ENCODE measurements at regions not wholly inside any gene's neighbourhood (a gene's known extent, or its start where the extent isn't known, plus 50 kb on each side); places are given as distances from the start of the nearest gene placed in this dataset.

DNA sequence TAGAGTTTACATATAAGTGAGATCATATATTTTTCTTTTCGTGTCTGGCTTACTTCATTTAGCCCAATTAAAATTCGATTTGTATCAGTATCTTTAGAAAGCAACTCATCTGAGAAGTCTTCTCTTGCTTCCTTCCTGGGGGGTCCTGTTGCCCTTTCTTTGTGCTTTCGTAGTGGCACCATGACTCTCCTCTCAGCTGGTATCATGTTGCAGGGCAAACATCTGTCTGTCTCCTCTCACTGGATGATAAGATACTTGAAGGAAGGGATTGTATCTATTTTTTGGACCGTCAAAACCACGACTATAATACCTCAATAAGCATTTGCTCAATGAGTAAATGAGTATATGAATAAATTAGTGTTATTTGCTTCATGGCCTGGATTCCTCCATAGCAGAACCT is 382.5 kb upstream of the SORCS1 start:
- no peaks in the 10 kb centered on the region for H3K79me2 ChIP-seq (ENCODE audit: low read length)
- intact Hi-C loops (cut with micrococcal nuclease) = loop anchor here (2.0 to 10.0 kb wide), 4 partner anchors 140 to 265 kb away; no protein-coding TSS in a partner anchor
- H3K4me3 ChIP-seq (ENCODE audit: low read length) = peak overlapping the region; percentile 57
- peak overlapping the region; percentile 88 for H3K4me2 ChIP-seq (ENCODE audit: low read length)
- no peaks in the 10 kb centered on the region for H3K27me3 ChIP-seq (ENCODE audit: low read length)
- TF ChIP-seq EZH2 (IDR thresholded peaks at IDR 0.05; ENCODE audit: low read length, unreplicated experiment) = no peak
- no peak for TF ChIP-seq EZH2phosphoT487 (IDR thresholded peaks at IDR 0.05; ENCODE audit: borderline replicate concordance, low read length)
- TF ChIP-seq, protein P1, sequence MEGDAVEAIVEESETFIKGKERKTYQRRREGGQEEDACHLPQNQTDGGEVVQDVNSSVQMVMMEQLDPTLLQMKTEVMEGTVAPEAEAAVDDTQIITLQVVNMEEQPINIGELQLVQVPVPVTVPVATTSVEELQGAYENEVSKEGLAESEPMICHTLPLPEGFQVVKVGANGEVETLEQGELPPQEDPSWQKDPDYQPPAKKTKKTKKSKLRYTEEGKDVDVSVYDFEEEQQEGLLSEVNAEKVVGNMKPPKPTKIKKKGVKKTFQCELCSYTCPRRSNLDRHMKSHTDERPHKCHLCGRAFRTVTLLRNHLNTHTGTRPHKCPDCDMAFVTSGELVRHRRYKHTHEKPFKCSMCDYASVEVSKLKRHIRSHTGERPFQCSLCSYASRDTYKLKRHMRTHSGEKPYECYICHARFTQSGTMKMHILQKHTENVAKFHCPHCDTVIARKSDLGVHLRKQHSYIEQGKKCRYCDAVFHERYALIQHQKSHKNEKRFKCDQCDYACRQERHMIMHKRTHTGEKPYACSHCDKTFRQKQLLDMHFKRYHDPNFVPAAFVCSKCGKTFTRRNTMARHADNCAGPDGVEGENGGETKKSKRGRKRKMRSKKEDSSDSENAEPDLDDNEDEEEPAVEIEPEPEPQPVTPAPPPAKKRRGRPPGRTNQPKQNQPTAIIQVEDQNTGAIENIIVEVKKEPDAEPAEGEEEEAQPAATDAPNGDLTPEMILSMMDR (conservative IDR thresholded peaks at IDR 0.05; ENCODE audit: low read depth, low read length) = no peak
- no peaks in the 10 kb centered on the region for H4K20me1 ChIP-seq (ENCODE audit: low read length)
- peak overlapping the region; percentile 87 for H3K9ac ChIP-seq (ENCODE audit: low read length)
- peaks cover 3% of the 10 kb centered on the region for H3F3A ChIP-seq (ENCODE audit: low read length, unreplicated experiment)
- H3K36me3 ChIP-seq (ENCODE audit: low read depth, low read length) = no peaks in the 10 kb centered on the region
- H2AFZ ChIP-seq (ENCODE audit: low read length) = peak overlapping the region; percentile 16
- peak overlapping the region; percentile 99 for H3K27ac ChIP-seq (ENCODE audit: low read length)
- no peaks in the 10 kb centered on the region for H3K9me3 ChIP-seq (ENCODE audit: low read length)
- ChIA-PET CTCF (no interaction called here), POLR2A (ENCODE audit: unreplicated experiment) (interaction anchor here (0.6 kb wide), 1 partner anchor 339 kb away, joined by 3 read pairs; no protein-coding TSS in a partner anchor)
- H3K9me2 ChIP-seq (replicated peaks; ENCODE audit: low read length) = no peaks in the 10 kb centered on the region
- BruUV-seq (replicated peaks) = no TSS peak
- DNase-seq = peak; percentile 31
- ATAC-seq = peak; percentile 12; the same call in 1 of the 2 replicates
- H3K4me1 ChIP-seq (ENCODE audit: insufficient read depth, low read length) = peaks cover 22% of the 10 kb centered on the region

DNA sequence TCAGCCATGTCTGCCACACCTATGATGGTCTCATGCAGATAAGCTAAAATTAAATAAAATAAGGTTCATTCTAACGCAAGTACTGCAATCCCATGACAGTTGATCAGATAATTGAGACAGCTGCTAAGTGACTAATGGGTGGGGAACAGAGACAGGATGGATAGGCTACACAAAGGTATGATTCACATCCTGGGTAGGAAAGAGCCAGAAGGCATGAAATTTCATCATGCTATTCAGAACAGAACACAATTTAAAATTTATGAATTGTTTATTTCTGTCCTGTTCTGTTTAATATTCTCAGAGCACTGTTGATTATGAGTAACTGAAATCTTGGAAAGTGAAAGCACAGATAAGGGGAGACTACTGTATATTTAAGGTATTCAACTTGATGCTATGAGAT is 381.8 kb upstream of the SORCS1 start:
- Histone ChIP-seq H3K4me1 (ENCODE audit: insufficient read depth, low read length) (peaks cover 22% of the 10 kb centered on the region), H3K27me3 (ENCODE audit: low read length) (no peaks in the 10 kb centered on the region), H3F3A (ENCODE audit: low read length, unreplicated experiment) (peaks cover 3% of the 10 kb centered on the region), H3K9ac (ENCODE audit: low read length) (peak overlapping the region; percentile 87), H2AFZ (ENCODE audit: low read length) (peak overlapping the region; percentile 16), H3K9me3 (ENCODE audit: low read length) (no peaks in the 10 kb centered on the region), H3K27ac (ENCODE audit: low read length) (peak overlapping the region; percentile 99), H3K36me3 (ENCODE audit: low read depth, low read length) (no peaks in the 10 kb centered on the region), H4K20me1 (ENCODE audit: low read length) (no peaks in the 10 kb centered on the region), H3K4me3 (ENCODE audit: low read length) (peak overlapping the region; percentile 57), H3K9me2 (replicated peaks; ENCODE audit: low read length) (no peaks in the 10 kb centered on the region), H3K4me2 (ENCODE audit: low read length) (peak overlapping the region; percentile 88), H3K79me2 (ENCODE audit: low read length) (no peaks in the 10 kb centered on the region)
- DNase-seq (peak; percentile 89), ATAC-seq (peak; percentile 89)
- BruUV-seq (replicated peaks) = no TSS peak
- ChIA-PET POLR2A (ENCODE audit: unreplicated experiment) (no interaction called here), CTCF (no interaction called here)
- intact Hi-C loops (cut with micrococcal nuclease) = loop anchor here (2.0 to 10.0 kb wide), 4 partner anchors 139 to 266 kb away; no protein-coding TSS in a partner anchor
- TF ChIP-seq EZH2phosphoT487 (IDR thresholded peaks at IDR 0.05; ENCODE audit: borderline replicate concordance, low read length) = no peak
- TF ChIP-seq, protein P1 (conservative IDR thresholded peaks at IDR 0.05; ENCODE audit: low read depth, low read length) = no peak
- no peak for TF ChIP-seq EZH2 (IDR thresholded peaks at IDR 0.05; ENCODE audit: low read length, unreplicated experiment)

DNA sequence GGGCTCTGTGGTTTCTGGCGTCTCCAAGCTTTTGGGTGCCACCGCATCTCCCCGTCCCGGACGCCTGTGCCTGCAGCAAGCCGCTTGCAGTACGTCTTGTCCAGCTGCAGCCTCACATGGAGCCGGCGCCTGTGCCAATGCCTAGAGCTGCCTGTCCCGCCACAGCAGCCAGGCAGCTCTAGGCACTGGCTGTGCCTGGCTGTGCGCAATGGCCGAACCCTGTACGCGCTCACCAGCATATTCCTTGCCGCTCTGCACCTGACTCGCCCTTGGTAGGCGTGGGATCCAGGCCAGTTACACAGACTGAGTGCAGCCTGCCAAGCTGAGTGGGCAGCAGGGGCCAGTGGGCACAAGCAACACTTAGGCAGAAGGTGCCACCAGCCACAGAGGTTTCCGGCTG is 381.2 kb upstream of the SORCS1 start:
- H3K4me3 ChIP-seq (ENCODE audit: low read length) = peak overlapping the region; percentile 49
- H3K79me2 ChIP-seq (ENCODE audit: low read length) = no peaks in the 10 kb centered on the region
- H3K9me3 ChIP-seq (ENCODE audit: low read length) = no peaks in the 10 kb centered on the region
- H4K20me1 ChIP-seq (ENCODE audit: low read length) = no peaks in the 10 kb centered on the region
- H2AFZ ChIP-seq (ENCODE audit: low read length) = peak overlapping the region; percentile 51; the same call in 1 of the 2 replicates
- H3K4me2 ChIP-seq (ENCODE audit: low read length) = peak overlapping the region; percentile 88
- TF ChIP-seq EZH2phosphoT487 (IDR thresholded peaks at IDR 0.05; ENCODE audit: borderline replicate concordance, low read length) = no peak
- TF ChIP-seq, protein P1 (conservative IDR thresholded peaks at IDR 0.05; ENCODE audit: low read depth, low read length) = no peak
- no peak for TF ChIP-seq EZH2 (IDR thresholded peaks at IDR 0.05; ENCODE audit: low read length, unreplicated experiment)
- no peaks in the 10 kb centered on the region for H3K27me3 ChIP-seq (ENCODE audit: low read length)
- peaks cover 22% of the 10 kb centered on the region for H3K4me1 ChIP-seq (ENCODE audit: insufficient read depth, low read length)
- no peaks in the 10 kb centered on the region for H3K9me2 ChIP-seq (replicated peaks; ENCODE audit: low read length)
- ChIA-PET POLR2A (ENCODE audit: unreplicated experiment) (interaction anchor here (0.6 kb wide), 1 partner anchor 143 kb away, joined by 3 read pairs; no protein-coding TSS in a partner anchor), CTCF (interaction anchor here (1.0 kb wide), 1 partner anchor 136 kb away, joined by 4 read pairs; no protein-coding TSS in a partner anchor)
- ATAC-seq (peak; percentile 51; the same call in 1 of the 2 replicates), DNase-seq (peak; percentile 37)
- H3K9ac ChIP-seq (ENCODE audit: low read length) = peak overlapping the region; percentile 76
- peaks cover 3% of the 10 kb centered on the region for H3F3A ChIP-seq (ENCODE audit: low read length, unreplicated experiment)
- BruUV-seq (replicated peaks) = no TSS peak
- H3K36me3 ChIP-seq (ENCODE audit: low read depth, low read length) = no peaks in the 10 kb centered on the region
- intact Hi-C loops (cut with micrococcal nuclease) = loop anchor here (2.0 to 10.0 kb wide), 4 partner anchors 138 to 267 kb away; no protein-coding TSS in a partner anchor
- H3K27ac ChIP-seq (ENCODE audit: low read length) = peak overlapping the region; percentile 99
